WTC11 (cell line): ENCODE measurements at regions not wholly inside any gene's neighbourhood (a gene's known extent, or its start where the extent isn't known, plus 50 kb on each side); places are given as distances from the start of the nearest gene placed in this dataset.
"Not testable (repeated sequence)": the region's sequence is repeated elsewhere in the genome, so short reads cannot be mapped to it uniquely, and the experiment has no call there.

Source experiments
- ATAC-seq: fragments of 200-7000 bp; cut with Tn5 transposase; 2 replicates; pipeline ENCODE4 v1.10.0; 2021; ENCODE audit warnings: mild to moderate bottlenecking, moderate library complexity
- CTCF ChIA-PET: fragments of 300-600 bp; sonication (Branson Sonifier 250); formaldehyde crosslinking; loops from one replicate; lab custom pipeline; 2021; ENCODE audit warnings: antibody characterized with exemption; lab: Charles Lee
- POLR2A ChIA-PET: fragments of 350-600 bp; sonication (Branson Sonifier 250); formaldehyde crosslinking; loops from one replicate; lab custom pipeline; 2021; ENCODE audit warnings: antibody characterized with exemption; lab: Charles Lee
- DNase-seq: peaks from one replicate; pipeline ENCODE4 v3.0.0; 2021; ENCODE audit warnings: low spot score
- H3K27ac Mint-ChIP-seq: 2 replicates; pipeline ENCODE4 v1.8.0; 2021; ENCODE audit warnings: mixed read lengths
- H3K27me3 Mint-ChIP-seq: 2 replicates; pipeline ENCODE4 v1.8.0; 2021; ENCODE audit warnings: low read depth, mild to moderate bottlenecking, moderate library complexity, mixed read lengths
- H3K36me3 Mint-ChIP-seq: 2 replicates; pipeline ENCODE4 v1.8.0; 2021; ENCODE audit warnings: mixed read lengths
- H3K4me1 Mint-ChIP-seq: 2 replicates; pipeline ENCODE4 v1.8.0; 2022; ENCODE audit warnings: mixed read lengths
- H3K4me3 Mint-ChIP-seq: 2 replicates; pipeline ENCODE4 v1.8.0; 2021; ENCODE audit warnings: mild to moderate bottlenecking, moderate library complexity, mixed read lengths
- H3K9me3 Mint-ChIP-seq: 2 replicates; pipeline ENCODE4 v1.8.0; 2021; ENCODE audit warnings: mixed read lengths
- ATF1 ChIP-seq: sonication (generic); formaldehyde crosslinking; IDR thresholded peaks from 2 replicates; pipeline ENCODE4 v1.8.1; 2023; ENCODE audit warnings: mild to moderate bottlenecking, moderate library complexity, missing genetic modification reagents
- CREM ChIP-seq: sonication (generic); formaldehyde crosslinking; IDR thresholded peaks from 2 replicates; pipeline ENCODE4 v1.8.1; 2022; ENCODE audit warnings: mild to moderate bottlenecking, missing genetic modification reagents, moderate library complexity
- E2F4 ChIP-seq: sonication (generic); formaldehyde crosslinking; IDR thresholded peaks from 2 replicates; pipeline ENCODE4 v1.8.1; 2022; ENCODE audit warnings: low read depth, mild to moderate bottlenecking, moderate library complexity, missing genetic modification reagents, borderline replicate concordance
- EMX1 ChIP-seq: fragments of 250-450 bp; sonication (Bioruptor Pico); IDR thresholded peaks from 2 replicates; pipeline ENCODE4 v1.8.0; 2021; ENCODE audit warnings: mild to moderate bottlenecking
- ERG ChIP-seq: fragments of 250-450 bp; sonication (Bioruptor Pico); IDR thresholded peaks from 2 replicates; pipeline ENCODE4 v1.8.0; 2021; ENCODE audit warnings: mild to moderate bottlenecking
- MXD4 ChIP-seq: fragments of 250-450 bp; sonication (Bioruptor Pico); IDR thresholded peaks from 2 replicates; pipeline ENCODE4 v1.8.0; 2021; ENCODE audit warnings: mild to moderate bottlenecking, moderate library complexity, borderline replicate concordance
- NFYB ChIP-seq: sonication (generic); formaldehyde crosslinking; conservative IDR thresholded peaks from 2 replicates; pipeline ENCODE4 v1.8.0; 2022; ENCODE audit warnings: low read depth, missing genetic modification reagents
- PRRX2 ChIP-seq: fragments of 250-450 bp; sonication (Bioruptor Pico); IDR thresholded peaks from 2 replicates; pipeline ENCODE4 v1.8.0; 2021; ENCODE audit warnings: mild to moderate bottlenecking
- SOX15 ChIP-seq: fragments of 250-450 bp; sonication (Bioruptor Pico); IDR thresholded peaks from 2 replicates; pipeline ENCODE4 v1.9.0; 2021; ENCODE audit warnings: mild to moderate bottlenecking
- TEAD4 ChIP-seq: sonication (generic); formaldehyde crosslinking; IDR thresholded peaks from 2 replicates; pipeline ENCODE4 v1.8.0; 2022; ENCODE audit warnings: mild to moderate bottlenecking, missing genetic modification reagents
- ZNF138 ChIP-seq: sonication (generic); formaldehyde crosslinking; conservative IDR thresholded peaks from 2 replicates; pipeline ENCODE4 v1.8.1; 2022; ENCODE audit warnings: mild to moderate bottlenecking, moderate library complexity, missing genetic modification reagents
- ZNF396 ChIP-seq: fragments of 250-450 bp; sonication (Bioruptor Pico); IDR thresholded peaks from 2 replicates; pipeline ENCODE4 v1.8.0; 2021; ENCODE audit warnings: mild to moderate bottlenecking, moderate library complexity, borderline replicate concordance
- TF ChIP-seq, protein P1 (sequence below): sonication (generic); formaldehyde crosslinking; IDR thresholded peaks from 2 replicates; pipeline ENCODE4 v1.8.0; 2023; ENCODE audit warnings: mild to moderate bottlenecking, missing genetic modification reagents
- TF ChIP-seq, protein P2 (sequence below): fragments of 250-450 bp; sonication (Bioruptor Pico); IDR thresholded peaks from 2 replicates; pipeline ENCODE4 v1.9.0; 2021; ENCODE audit warnings: mild to moderate bottlenecking
- TF ChIP-seq, protein P3 (sequence below): sonication (generic); formaldehyde crosslinking; IDR thresholded peaks from 2 replicates; pipeline ENCODE4 v1.8.1; 2023; ENCODE audit warnings: mild to moderate bottlenecking, moderate library complexity, missing genetic modification reagents
- TF ChIP-seq, protein P4 (sequence below): fragments of 250-450 bp; sonication (Bioruptor Pico); IDR thresholded peaks from 2 replicates; pipeline ENCODE4 v1.9.0; 2021; ENCODE audit warnings: mild to moderate bottlenecking, borderline replicate concordance

GRCh38 chr3:106850437-106850836, 526.8 kb upstream of the CCDC54 start:
- POLR2A ChIA-PET = no interaction called here
- CTCF ChIA-PET = no interaction called here
- peaks cover 2% of the 10 kb centered on the region; the same call in 1 of the 2 replicates for H3K27me3 Mint-ChIP-seq
- H3K4me1 Mint-ChIP-seq = peaks cover 7% of the 10 kb centered on the region
- peaks cover 14% of the 10 kb centered on the region for H3K9me3 Mint-ChIP-seq
- TF ChIP-seq E2F4 = no peak
- TF ChIP-seq, protein P1, sequence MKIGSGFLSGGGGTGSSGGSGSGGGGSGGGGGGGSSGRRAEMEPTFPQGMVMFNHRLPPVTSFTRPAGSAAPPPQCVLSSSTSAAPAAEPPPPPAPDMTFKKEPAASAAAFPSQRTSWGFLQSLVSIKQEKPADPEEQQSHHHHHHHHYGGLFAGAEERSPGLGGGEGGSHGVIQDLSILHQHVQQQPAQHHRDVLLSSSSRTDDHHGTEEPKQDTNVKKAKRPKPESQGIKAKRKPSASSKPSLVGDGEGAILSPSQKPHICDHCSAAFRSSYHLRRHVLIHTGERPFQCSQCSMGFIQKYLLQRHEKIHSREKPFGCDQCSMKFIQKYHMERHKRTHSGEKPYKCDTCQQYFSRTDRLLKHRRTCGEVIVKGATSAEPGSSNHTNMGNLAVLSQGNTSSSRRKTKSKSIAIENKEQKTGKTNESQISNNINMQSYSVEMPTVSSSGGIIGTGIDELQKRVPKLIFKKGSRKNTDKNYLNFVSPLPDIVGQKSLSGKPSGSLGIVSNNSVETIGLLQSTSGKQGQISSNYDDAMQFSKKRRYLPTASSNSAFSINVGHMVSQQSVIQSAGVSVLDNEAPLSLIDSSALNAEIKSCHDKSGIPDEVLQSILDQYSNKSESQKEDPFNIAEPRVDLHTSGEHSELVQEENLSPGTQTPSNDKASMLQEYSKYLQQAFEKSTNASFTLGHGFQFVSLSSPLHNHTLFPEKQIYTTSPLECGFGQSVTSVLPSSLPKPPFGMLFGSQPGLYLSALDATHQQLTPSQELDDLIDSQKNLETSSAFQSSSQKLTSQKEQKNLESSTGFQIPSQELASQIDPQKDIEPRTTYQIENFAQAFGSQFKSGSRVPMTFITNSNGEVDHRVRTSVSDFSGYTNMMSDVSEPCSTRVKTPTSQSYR = no peak
- TF ChIP-seq PRRX2 (CRISPR knock-in tag) = no peak
- TF ChIP-seq ZNF138 (CRISPR knock-in tag) = no peak
- no peak overlapping the region for H3K4me3 Mint-ChIP-seq
- peaks cover 19% of the 10 kb centered on the region for H3K36me3 Mint-ChIP-seq
- no peak for ATAC-seq
- DNase-seq = no peak
- no peak overlapping the region for H3K27ac Mint-ChIP-seq

DNA sequence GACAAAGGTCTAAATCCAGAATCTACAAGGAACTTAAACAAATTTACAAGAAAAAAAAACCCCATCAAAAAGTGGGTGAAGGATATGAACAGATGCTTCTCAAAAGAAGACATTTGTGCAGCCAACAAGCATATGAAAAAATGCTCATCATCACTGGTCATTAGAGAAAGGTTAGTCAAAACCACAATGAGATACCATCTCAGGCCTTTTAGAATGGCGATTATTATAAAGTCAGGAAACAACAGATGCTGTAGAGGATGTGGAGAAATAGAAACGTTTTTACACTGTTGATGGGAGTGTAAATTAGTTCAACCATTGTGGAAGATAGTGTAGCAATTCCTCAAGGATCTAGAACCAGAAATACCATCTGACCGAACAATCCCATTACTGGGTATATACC, 518.9 kb upstream of the CCDC54 start:
- Mint-ChIP-seq H3K36me3 (peaks cover 48% of the 10 kb centered on the region), H3K4me1 (peaks cover 21% of the 10 kb centered on the region), H3K9me3 (peaks cover 39% of the 10 kb centered on the region)
- H3K4me3 Mint-ChIP-seq, ATAC-seq, H3K27me3 Mint-ChIP-seq, POLR2A ChIA-PET, CTCF ChIA-PET, H3K27ac Mint-ChIP-seq, DNase-seq: not testable (repeated sequence)

DNA sequence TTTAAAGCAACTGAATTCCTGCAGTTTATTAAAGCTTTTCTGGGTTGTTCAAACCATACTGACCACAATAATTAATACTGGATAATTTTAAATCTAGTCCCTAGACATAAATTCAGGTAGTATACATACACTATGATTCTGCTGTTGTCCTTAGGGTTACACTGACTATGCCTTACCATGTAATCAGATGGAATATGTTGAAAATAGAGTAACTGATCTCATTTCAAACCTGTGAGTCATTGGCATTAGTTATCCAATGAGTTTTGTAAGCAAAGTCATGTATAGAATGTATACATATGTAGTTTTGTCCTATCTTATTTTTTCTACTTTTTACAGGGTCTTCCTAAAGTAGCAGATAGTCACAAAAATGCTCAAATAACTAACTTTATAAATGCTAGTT, 517.1 kb upstream of the CCDC54 start:
- Mint-ChIP-seq H3K4me1 (peaks cover 33% of the 10 kb centered on the region), H3K27ac (no peak overlapping the region), H3K27me3 (no peaks in the 10 kb centered on the region), H3K36me3 (peaks cover 41% of the 10 kb centered on the region), H3K4me3 (no peak overlapping the region), H3K9me3 (peaks cover 35% of the 10 kb centered on the region)
- no peak for TF ChIP-seq ZNF396 (CRISPR knock-in tag)
- TF ChIP-seq MXD4 = no peak
- TF ChIP-seq NFYB (CRISPR knock-in tag) = no peak
- TF ChIP-seq ERG (CRISPR knock-in tag) = no peak
- TF ChIP-seq TEAD4 (CRISPR knock-in tag) = no peak
- TF ChIP-seq, protein P2, sequence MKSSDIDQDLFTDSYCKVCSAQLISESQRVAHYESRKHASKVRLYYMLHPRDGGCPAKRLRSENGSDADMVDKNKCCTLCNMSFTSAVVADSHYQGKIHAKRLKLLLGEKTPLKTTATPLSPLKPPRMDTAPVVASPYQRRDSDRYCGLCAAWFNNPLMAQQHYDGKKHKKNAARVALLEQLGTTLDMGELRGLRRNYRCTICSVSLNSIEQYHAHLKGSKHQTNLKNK (CRISPR knock-in tag) = no peak
- TF ChIP-seq, protein P3, sequence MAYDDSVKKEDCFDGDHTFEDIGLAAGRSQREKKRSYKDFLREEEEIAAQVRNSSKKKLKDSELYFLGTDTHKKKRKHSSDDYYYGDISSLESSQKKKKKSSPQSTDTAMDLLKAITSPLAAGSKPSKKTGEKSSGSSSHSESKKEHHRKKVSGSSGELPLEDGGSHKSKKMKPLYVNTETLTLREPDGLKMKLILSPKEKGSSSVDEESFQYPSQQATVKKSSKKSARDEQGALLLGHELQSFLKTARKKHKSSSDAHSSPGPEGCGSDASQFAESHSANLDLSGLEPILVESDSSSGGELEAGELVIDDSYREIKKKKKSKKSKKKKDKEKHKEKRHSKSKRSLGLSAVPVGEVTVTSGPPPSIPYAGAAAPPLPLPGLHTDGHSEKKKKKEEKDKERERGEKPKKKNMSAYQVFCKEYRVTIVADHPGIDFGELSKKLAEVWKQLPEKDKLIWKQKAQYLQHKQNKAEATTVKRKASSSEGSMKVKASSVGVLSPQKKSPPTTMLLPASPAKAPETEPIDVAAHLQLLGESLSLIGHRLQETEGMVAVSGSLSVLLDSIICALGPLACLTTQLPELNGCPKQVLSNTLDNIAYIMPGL (CRISPR knock-in tag) = no peak
- no peak for TF ChIP-seq SOX15 (CRISPR knock-in tag)
- TF ChIP-seq, protein P4, sequence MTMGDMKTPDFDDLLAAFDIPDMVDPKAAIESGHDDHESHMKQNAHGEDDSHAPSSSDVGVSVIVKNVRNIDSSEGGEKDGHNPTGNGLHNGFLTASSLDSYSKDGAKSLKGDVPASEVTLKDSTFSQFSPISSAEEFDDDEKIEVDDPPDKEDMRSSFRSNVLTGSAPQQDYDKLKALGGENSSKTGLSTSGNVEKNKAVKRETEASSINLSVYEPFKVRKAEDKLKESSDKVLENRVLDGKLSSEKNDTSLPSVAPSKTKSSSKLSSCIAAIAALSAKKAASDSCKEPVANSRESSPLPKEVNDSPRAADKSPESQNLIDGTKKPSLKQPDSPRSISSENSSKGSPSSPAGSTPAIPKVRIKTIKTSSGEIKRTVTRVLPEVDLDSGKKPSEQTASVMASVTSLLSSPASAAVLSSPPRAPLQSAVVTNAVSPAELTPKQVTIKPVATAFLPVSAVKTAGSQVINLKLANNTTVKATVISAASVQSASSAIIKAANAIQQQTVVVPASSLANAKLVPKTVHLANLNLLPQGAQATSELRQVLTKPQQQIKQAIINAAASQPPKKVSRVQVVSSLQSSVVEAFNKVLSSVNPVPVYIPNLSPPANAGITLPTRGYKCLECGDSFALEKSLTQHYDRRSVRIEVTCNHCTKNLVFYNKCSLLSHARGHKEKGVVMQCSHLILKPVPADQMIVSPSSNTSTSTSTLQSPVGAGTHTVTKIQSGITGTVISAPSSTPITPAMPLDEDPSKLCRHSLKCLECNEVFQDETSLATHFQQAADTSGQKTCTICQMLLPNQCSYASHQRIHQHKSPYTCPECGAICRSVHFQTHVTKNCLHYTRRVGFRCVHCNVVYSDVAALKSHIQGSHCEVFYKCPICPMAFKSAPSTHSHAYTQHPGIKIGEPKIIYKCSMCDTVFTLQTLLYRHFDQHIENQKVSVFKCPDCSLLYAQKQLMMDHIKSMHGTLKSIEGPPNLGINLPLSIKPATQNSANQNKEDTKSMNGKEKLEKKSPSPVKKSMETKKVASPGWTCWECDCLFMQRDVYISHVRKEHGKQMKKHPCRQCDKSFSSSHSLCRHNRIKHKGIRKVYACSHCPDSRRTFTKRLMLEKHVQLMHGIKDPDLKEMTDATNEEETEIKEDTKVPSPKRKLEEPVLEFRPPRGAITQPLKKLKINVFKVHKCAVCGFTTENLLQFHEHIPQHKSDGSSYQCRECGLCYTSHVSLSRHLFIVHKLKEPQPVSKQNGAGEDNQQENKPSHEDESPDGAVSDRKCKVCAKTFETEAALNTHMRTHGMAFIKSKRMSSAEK = no peak
- TF ChIP-seq ATF1 (CRISPR knock-in tag) = no peak
- no peak for TF ChIP-seq CREM
- TF ChIP-seq EMX1 (CRISPR knock-in tag) = no peak
- DNase-seq (no peak), ATAC-seq (no peak)
- ChIA-PET POLR2A (no interaction called here), CTCF (no interaction called here)
